ENCODE measurements at regions not wholly inside any gene's neighbourhood (a gene's known extent, or its start where the extent isn't known, plus 50 kb on each side); places are given as distances from the start of the nearest gene placed in this dataset.

DNA sequence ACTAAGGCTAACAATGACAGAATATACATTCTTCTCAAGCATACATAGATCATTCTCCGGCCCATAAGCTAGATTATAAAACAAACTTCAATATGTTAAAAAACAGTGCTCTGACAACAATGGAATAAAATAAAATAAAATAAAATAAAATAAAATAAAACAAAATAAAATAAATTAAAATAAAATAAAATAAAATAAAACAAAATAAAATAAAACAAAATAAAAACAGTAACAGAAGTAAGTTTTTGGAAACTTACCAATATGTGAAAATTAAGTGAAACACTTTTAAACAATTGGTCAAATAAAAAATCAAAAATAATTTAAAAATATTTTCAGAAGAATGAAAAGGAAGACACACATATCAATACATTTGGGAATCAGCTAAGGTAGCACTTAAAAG lies 1785.8 kb upstream of the PCDH20 start:
- TF ChIP-seq, protein P1, sequence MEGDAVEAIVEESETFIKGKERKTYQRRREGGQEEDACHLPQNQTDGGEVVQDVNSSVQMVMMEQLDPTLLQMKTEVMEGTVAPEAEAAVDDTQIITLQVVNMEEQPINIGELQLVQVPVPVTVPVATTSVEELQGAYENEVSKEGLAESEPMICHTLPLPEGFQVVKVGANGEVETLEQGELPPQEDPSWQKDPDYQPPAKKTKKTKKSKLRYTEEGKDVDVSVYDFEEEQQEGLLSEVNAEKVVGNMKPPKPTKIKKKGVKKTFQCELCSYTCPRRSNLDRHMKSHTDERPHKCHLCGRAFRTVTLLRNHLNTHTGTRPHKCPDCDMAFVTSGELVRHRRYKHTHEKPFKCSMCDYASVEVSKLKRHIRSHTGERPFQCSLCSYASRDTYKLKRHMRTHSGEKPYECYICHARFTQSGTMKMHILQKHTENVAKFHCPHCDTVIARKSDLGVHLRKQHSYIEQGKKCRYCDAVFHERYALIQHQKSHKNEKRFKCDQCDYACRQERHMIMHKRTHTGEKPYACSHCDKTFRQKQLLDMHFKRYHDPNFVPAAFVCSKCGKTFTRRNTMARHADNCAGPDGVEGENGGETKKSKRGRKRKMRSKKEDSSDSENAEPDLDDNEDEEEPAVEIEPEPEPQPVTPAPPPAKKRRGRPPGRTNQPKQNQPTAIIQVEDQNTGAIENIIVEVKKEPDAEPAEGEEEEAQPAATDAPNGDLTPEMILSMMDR (IDR thresholded peaks at IDR 0.05): no peak
- intact Hi-C loops (cut with DNase I, micrococcal nuclease): no loop called here
- ATAC-seq: no peak

GRCh38 chr13:63199508-63199907 lies 1783.9 kb upstream of the PCDH20 start:
- TF ChIP-seq, protein P1 (IDR thresholded peaks at IDR 0.05): no peak
- intact Hi-C loops (cut with DNase I, micrococcal nuclease): no loop called here
- DNase-seq (no peak), ATAC-seq (no peak)
- Histone ChIP-seq H3K4me1 (ENCODE audit: low read depth) (no peaks in the 10 kb centered on the region), H3K4me3 (no peak overlapping the region), H3K9me3 (peaks cover 3% of the 10 kb centered on the region), H3K36me3 (ENCODE audit: low read depth) (no peaks in the 10 kb centered on the region)

More for the DNA sequence above, 1785.8 kb upstream of the PCDH20 start:
- Histone ChIP-seq H3K36me3 (ENCODE audit: low read depth) (no peaks in the 10 kb centered on the region), H3K9me3 (peaks cover 6% of the 10 kb centered on the region), H3K4me1 (ENCODE audit: low read depth) (no peaks in the 10 kb centered on the region), H3K4me3 (no peak overlapping the region)
- no peak for DNase-seq

GRCh38 chr13:63198071-63198470 lies 1782.4 kb upstream of the PCDH20 start:
- intact Hi-C loops (cut with DNase I, micrococcal nuclease): no loop called here
- DNase-seq (no peak), ATAC-seq (no peak)
- H3K4me3 ChIP-seq: no peak overlapping the region
- no peaks in the 10 kb centered on the region for H3K4me1 ChIP-seq (ENCODE audit: low read depth)
- TF ChIP-seq, protein P1 (IDR thresholded peaks at IDR 0.05): no peak
- no peaks in the 10 kb centered on the region for H3K36me3 ChIP-seq (ENCODE audit: low read depth)
- H3K9me3 ChIP-seq: peaks cover 7% of the 10 kb centered on the region

GRCh38 chr13:63195726-63196125 lies 1780.1 kb upstream of the PCDH20 start:
- H3K4me3 ChIP-seq: no peak overlapping the region
- intact Hi-C loops (cut with DNase I, micrococcal nuclease): no loop called here
- H3K36me3 ChIP-seq (ENCODE audit: low read depth): no peaks in the 10 kb centered on the region
- TF ChIP-seq, protein P1 (IDR thresholded peaks at IDR 0.05): no peak
- DNase-seq: no peak
- H3K9me3 ChIP-seq: peaks cover 8% of the 10 kb centered on the region
- H3K4me1 ChIP-seq (ENCODE audit: low read depth): no peaks in the 10 kb centered on the region
- ATAC-seq: no peak

- ATAC-seq (no peak), DNase-seq (no peak)
- TF ChIP-seq, protein P1 (IDR thresholded peaks at IDR 0.05): no peak
- H3K36me3 ChIP-seq (ENCODE audit: low read depth): no peaks in the 10 kb centered on the region
- H3K4me1 ChIP-seq (ENCODE audit: low read depth): no peaks in the 10 kb centered on the region
- H3K4me3 ChIP-seq: no peak overlapping the region
- intact Hi-C loops (cut with DNase I, micrococcal nuclease): no loop called here
- peaks cover 20% of the 10 kb centered on the region for H3K9me3 ChIP-seq
Measured at GRCh38 chr13:63190742-63191141, 1775.1 kb upstream of the PCDH20 start.

DNA sequence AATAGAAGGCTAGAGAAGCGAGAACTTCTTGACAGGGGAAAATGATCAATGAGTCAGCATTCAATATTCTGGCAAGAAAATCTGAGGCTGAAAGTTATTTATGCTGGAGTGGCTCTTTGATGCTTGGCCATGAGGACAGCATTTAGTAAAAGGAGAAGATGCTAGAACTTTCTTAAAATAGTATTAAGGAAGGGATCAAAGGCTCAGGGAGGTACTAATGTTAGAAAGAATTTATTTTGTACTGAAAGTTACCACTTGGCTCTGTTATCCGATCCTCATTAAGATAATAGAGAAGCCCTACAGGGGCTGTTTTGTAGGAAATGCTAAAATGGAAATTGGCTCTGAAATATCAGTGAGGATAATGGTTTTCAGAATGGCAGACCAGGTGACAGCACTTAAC lies 1774.6 kb upstream of the PCDH20 start:
- no peak for ATAC-seq
- Histone ChIP-seq H3K4me3 (no peak overlapping the region), H3K4me1 (ENCODE audit: low read depth) (no peaks in the 10 kb centered on the region), H3K36me3 (ENCODE audit: low read depth) (no peaks in the 10 kb centered on the region), H3K9me3 (peaks cover 20% of the 10 kb centered on the region)
- TF ChIP-seq, protein P1 (IDR thresholded peaks at IDR 0.05): no peak
- DNase-seq: no peak
- intact Hi-C loops (cut with DNase I, micrococcal nuclease): no loop called here

Measured in mucosa of descending colon (tissue), 3 donors.